HepG2 (cell line): ENCODE measurements at regions not wholly inside any gene's neighbourhood (a gene's known extent, or its start where the extent isn't known, plus 50 kb on each side); places are given as distances from the start of the nearest gene placed in this dataset.

Experiments used
- BRCA1 ChIP-seq: sonication (generic); formaldehyde crosslinking; IDR thresholded peaks from 2 replicates; pipeline ENCODE4 v1.4.0; 2020; ENCODE audit warnings: missing genetic modification reagents
- HMG20A ChIP-seq: IDR thresholded peaks from 2 replicates; pipeline ENCODE4 v1.6.1; 2016; ENCODE audit warnings: borderline replicate concordance
- HNF4A ChIP-seq: sonication (generic); formaldehyde crosslinking; IDR thresholded peaks from 2 replicates; pipeline ENCODE4 v1.4.0; 2020; ENCODE audit warnings: missing genetic modification reagents
- MAFK ChIP-seq, 2 experiments: IDR thresholded peaks in 1 of 2; conservative IDR thresholded peaks in 1 of 2; 2 replicates each; pipeline ENCODE4 v1.6.1; 2011; ENCODE audit warnings: improper control_type of control experiment in 2 of 2, low read length in 2 of 2
- NRL ChIP-seq: sonication (generic); formaldehyde crosslinking; IDR thresholded peaks from 2 replicates; pipeline ENCODE4 v1.5.0; 2020; ENCODE audit warnings: missing genetic modification reagents, mild to moderate bottlenecking, moderate library complexity, borderline replicate concordance
- RFX1 ChIP-seq: fragments of 450-650 bp; IDR thresholded peaks from 2 replicates; pipeline ENCODE4 v1.6.1; 2017
- SAP130 ChIP-seq: IDR thresholded peaks from 2 replicates; pipeline ENCODE4 v1.6.1; 2016; ENCODE audit warnings: low read depth
- ZBTB7A ChIP-seq: sonication (generic); formaldehyde crosslinking; IDR thresholded peaks from 2 replicates; pipeline ENCODE4 v1.8.0; 2022; ENCODE audit warnings: mild to moderate bottlenecking, missing genetic modification reagents
- ZFY ChIP-seq: sonication (generic); formaldehyde crosslinking; IDR thresholded peaks from 2 replicates; pipeline ENCODE4 v1.4.0; 2020; ENCODE audit warnings: missing genetic modification reagents
- ZNF138 ChIP-seq: sonication (generic); formaldehyde crosslinking; IDR thresholded peaks from 2 replicates; pipeline ENCODE4 v1.5.0; 2020; ENCODE audit warnings: mild to moderate bottlenecking, low read depth, missing genetic modification reagents
- ZNF207 ChIP-seq: fragments of 450-650 bp; IDR thresholded peaks from 2 replicates; pipeline ENCODE4 v1.6.1; 2016; ENCODE audit warnings: antibody characterized with exemption, borderline replicate concordance
- ZNF24 ChIP-seq: fragments of 450-650 bp; IDR thresholded peaks from 2 replicates; pipeline ENCODE4 v1.6.1; 2017; ENCODE audit warnings: antibody characterized with exemption, mild to moderate bottlenecking
- ZNF367 ChIP-seq: sonication (generic); formaldehyde crosslinking; IDR thresholded peaks from 2 replicates; pipeline ENCODE4 v1.4.0; 2020; ENCODE audit warnings: missing genetic modification reagents, borderline replicate concordance
- ZNF496 ChIP-seq: sonication (generic); formaldehyde crosslinking; IDR thresholded peaks from 2 replicates; pipeline ENCODE4 v1.8.1; 2023; ENCODE audit warnings: mild to moderate bottlenecking, moderate library complexity, missing genetic modification reagents; ENCODE audit not compliant: insufficient replicate concordance
- ZNF605 ChIP-seq: sonication (generic); formaldehyde crosslinking; IDR thresholded peaks from 2 replicates; pipeline ENCODE4 v1.8.0; 2022; ENCODE audit warnings: mild to moderate bottlenecking, missing genetic modification reagents
- ZNF788 ChIP-seq: sonication (generic); formaldehyde crosslinking; IDR thresholded peaks from 2 replicates; pipeline ENCODE4 v1.5.0; 2020; ENCODE audit warnings: mild to moderate bottlenecking, missing genetic modification reagents, borderline replicate concordance
- ZSCAN31 ChIP-seq: sonication (generic); formaldehyde crosslinking; IDR thresholded peaks from 2 replicates; pipeline ENCODE4 v1.5.0; 2020; ENCODE audit warnings: low read depth, mild to moderate bottlenecking, missing genetic modification reagents
- TF ChIP-seq, protein P1 (sequence below): sonication (generic); formaldehyde crosslinking; IDR thresholded peaks from 2 replicates; pipeline ENCODE4 v1.8.1; 2023; ENCODE audit warnings: mild to moderate bottlenecking, missing genetic modification reagents
- TF ChIP-seq, protein P2 (sequence below): sonication (generic); formaldehyde crosslinking; IDR thresholded peaks from 2 replicates; pipeline ENCODE4 v1.4.0; 2020; ENCODE audit warnings: mild to moderate bottlenecking, missing genetic modification reagents
- TF ChIP-seq, protein P3 (sequence below): sonication (generic); formaldehyde crosslinking; IDR thresholded peaks from 2 replicates; pipeline ENCODE4 v1.5.0; 2020; ENCODE audit warnings: mild to moderate bottlenecking, missing genetic modification reagents
- TF ChIP-seq, protein P4 (sequence below): sonication (generic); formaldehyde crosslinking; IDR thresholded peaks from 2 replicates; pipeline ENCODE4 v1.5.1; 2020; ENCODE audit warnings: mild to moderate bottlenecking, missing genetic modification reagents, moderate library complexity

DNA sequence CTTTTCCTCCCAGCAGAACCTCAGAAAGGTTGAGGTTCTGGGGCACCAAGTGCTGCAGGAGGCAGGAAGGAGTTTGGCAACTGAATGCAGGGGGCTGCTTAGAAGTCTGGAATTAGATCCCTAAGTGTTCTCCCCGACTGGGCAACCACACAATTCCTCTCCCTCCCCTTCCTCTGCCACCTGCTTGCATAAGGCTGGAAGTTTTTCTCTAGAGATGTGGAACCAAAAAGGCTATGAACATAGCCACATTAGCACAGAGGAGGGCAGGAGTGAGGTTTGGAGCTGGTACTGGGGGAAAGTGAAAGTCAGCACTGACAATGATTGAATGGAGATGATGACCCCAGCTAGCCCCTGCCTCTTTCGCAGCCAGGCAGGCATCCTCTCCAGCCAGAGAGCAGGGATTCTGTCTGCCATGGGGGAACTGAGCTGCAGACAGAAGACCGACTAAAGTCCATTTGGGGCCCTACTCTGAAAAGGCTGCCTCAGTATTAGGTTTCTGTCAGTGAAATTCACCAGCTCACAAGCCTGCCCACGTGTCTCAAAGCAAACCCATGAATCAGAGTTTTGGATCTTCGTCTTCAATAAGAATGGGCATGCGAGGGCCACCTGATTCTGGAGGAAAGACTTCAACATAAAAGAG is 87.9 kb upstream of the ITGA6 start (continued):
- TF ChIP-seq ZNF207: no peak
- no peak for TF ChIP-seq BRCA1
- peak; percentile 25 to 29; a peak in 1 of 4 replicates for TF ChIP-seq MAFK (conservative IDR thresholded peaks at IDR 0.05 in 1 of 2, IDR thresholded peaks at IDR 0.05 in 1 of 2; ENCODE audit: low read length in 2 of 2)
- TF ChIP-seq ZNF605: no peak; the same call in 1 of the 2 replicates
- TF ChIP-seq, protein P1, sequence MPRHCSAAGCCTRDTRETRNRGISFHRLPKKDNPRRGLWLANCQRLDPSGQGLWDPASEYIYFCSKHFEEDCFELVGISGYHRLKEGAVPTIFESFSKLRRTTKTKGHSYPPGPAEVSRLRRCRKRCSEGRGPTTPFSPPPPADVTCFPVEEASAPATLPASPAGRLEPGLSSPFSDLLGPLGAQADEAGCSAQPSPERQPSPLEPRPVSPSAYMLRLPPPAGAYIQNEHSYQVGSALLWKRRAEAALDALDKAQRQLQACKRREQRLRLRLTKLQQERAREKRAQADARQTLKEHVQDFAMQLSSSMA (CRISPR knock-in tag): 0 out of 2 replicates have a peak, but pooled peaks have one; percentile 51
- TF ChIP-seq, protein P2, sequence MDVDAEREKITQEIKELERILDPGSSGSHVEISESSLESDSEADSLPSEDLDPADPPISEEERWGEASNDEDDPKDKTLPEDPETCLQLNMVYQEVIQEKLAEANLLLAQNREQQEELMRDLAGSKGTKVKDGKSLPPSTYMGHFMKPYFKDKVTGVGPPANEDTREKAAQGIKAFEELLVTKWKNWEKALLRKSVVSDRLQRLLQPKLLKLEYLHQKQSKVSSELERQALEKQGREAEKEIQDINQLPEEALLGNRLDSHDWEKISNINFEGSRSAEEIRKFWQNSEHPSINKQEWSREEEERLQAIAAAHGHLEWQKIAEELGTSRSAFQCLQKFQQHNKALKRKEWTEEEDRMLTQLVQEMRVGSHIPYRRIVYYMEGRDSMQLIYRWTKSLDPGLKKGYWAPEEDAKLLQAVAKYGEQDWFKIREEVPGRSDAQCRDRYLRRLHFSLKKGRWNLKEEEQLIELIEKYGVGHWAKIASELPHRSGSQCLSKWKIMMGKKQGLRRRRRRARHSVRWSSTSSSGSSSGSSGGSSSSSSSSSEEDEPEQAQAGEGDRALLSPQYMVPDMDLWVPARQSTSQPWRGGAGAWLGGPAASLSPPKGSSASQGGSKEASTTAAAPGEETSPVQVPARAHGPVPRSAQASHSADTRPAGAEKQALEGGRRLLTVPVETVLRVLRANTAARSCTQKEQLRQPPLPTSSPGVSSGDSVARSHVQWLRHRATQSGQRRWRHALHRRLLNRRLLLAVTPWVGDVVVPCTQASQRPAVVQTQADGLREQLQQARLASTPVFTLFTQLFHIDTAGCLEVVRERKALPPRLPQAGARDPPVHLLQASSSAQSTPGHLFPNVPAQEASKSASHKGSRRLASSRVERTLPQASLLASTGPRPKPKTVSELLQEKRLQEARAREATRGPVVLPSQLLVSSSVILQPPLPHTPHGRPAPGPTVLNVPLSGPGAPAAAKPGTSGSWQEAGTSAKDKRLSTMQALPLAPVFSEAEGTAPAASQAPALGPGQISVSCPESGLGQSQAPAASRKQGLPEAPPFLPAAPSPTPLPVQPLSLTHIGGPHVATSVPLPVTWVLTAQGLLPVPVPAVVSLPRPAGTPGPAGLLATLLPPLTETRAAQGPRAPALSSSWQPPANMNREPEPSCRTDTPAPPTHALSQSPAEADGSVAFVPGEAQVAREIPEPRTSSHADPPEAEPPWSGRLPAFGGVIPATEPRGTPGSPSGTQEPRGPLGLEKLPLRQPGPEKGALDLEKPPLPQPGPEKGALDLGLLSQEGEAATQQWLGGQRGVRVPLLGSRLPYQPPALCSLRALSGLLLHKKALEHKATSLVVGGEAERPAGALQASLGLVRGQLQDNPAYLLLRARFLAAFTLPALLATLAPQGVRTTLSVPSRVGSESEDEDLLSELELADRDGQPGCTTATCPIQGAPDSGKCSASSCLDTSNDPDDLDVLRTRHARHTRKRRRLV (CRISPR knock-in tag): 0 out of 2 replicates have a peak, but pooled peaks have one; percentile 19
- TF ChIP-seq, protein P3, sequence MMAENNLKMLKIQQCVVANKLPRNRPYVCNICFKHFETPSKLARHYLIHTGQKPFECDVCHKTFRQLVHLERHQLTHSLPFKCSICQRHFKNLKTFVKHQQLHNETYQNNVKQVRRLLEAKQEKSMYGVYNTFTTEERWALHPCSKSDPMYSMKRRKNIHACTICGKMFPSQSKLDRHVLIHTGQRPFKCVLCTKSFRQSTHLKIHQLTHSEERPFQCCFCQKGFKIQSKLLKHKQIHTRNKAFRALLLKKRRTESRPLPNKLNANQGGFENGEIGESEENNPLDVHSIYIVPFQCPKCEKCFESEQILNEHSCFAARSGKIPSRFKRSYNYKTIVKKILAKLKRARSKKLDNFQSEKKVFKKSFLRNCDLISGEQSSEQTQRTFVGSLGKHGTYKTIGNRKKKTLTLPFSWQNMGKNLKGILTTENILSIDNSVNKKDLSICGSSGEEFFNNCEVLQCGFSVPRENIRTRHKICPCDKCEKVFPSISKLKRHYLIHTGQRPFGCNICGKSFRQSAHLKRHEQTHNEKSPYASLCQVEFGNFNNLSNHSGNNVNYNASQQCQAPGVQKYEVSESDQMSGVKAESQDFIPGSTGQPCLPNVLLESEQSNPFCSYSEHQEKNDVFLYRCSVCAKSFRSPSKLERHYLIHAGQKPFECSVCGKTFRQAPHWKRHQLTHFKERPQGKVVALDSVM (CRISPR knock-in tag): no peak
- TF ChIP-seq ZBTB7A: peak; percentile 64; the same call in 1 of the 2 replicates
- peak; percentile 62 for TF ChIP-seq ZFY (CRISPR knock-in tag)
- TF ChIP-seq HNF4A (CRISPR knock-in tag): peak; percentile 98
- peak; percentile 58; the same call in 1 of the 2 replicates for TF ChIP-seq ZSCAN31 (CRISPR knock-in tag)
- peak; percentile 69; the same call in 1 of the 2 replicates for TF ChIP-seq HMG20A (CRISPR knock-in tag)
- no peak for TF ChIP-seq ZNF367 (CRISPR knock-in tag)
- TF ChIP-seq ZNF788 (CRISPR knock-in tag): no peak
- TF ChIP-seq, protein P4, sequence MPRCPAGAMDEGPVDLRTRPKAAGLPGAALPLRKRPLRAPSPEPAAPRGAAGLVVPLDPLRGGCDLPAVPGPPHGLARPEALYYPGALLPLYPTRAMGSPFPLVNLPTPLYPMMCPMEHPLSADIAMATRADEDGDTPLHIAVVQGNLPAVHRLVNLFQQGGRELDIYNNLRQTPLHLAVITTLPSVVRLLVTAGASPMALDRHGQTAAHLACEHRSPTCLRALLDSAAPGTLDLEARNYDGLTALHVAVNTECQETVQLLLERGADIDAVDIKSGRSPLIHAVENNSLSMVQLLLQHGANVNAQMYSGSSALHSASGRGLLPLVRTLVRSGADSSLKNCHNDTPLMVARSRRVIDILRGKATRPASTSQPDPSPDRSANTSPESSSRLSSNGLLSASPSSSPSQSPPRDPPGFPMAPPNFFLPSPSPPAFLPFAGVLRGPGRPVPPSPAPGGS: no peak
- TF ChIP-seq SAP130 (CRISPR knock-in tag): peak; percentile 95
- TF ChIP-seq NRL (CRISPR knock-in tag): no peak
- no peak for TF ChIP-seq ZNF24
- TF ChIP-seq RFX1: no peak
- TF ChIP-seq ZNF138 (CRISPR knock-in tag): no peak
- TF ChIP-seq ZNF496 (CRISPR knock-in tag): no peak
